OCI-LY7 (cell line): ENCODE measurements at regions not wholly inside any gene's neighbourhood (a gene's known extent, or its start where the extent isn't known, plus 50 kb on each side); places are given as distances from the start of the nearest gene placed in this dataset.

ENCODE experiments used
- BruUV-seq: library from RNA; stranded (reverse); fragments of 400-500 nt; replicated peaks from 2 replicates; lab custom pipeline; 2021; lab: Mats Ljungman, UMichigan
- CTCF ChIA-PET: fragments of 300-600 bp; sonication (Branson Sonifier 250); formaldehyde crosslinking; loops from one replicate; lab custom pipeline; 2022; ENCODE audit warnings: antibody characterized with exemption; ENCODE audit not compliant: unreplicated experiment; lab: Charles Lee
- POLR2A ChIA-PET: fragments of 300-600 bp; sonication (Branson Sonifier 250); formaldehyde crosslinking; loops from one replicate; lab custom pipeline; 2022; ENCODE audit warnings: antibody characterized with exemption; lab: Charles Lee
- DNase-seq: peaks from one replicate; pipeline ENCODE4 v3.0.0-alpha.2; 2015; ENCODE audit warnings: low spot score
- H2AFZ ChIP-seq: fragments of 200-600 bp; sonication (generic), shearing (Covaris generic); 2 replicates; pipeline ENCODE4 v1.6.1; 2014; ENCODE audit warnings: mild to moderate bottlenecking, antibody characterized with exemption, low read length, moderate library complexity
- H3K27ac ChIP-seq: fragments of 200-600 bp; sonication (generic); 2 replicates; pipeline ENCODE4 v1.5.1; 2014; ENCODE audit warnings: mixed run types, low read depth, mild to moderate bottlenecking, moderate library complexity, low read length, inconsistent platforms; ENCODE audit not compliant: poor library complexity, severe bottlenecking
- H3K36me3 ChIP-seq: fragments of 200-600 bp; sonication (generic); 2 replicates; pipeline ENCODE4 v1.6.1; 2014; ENCODE audit warnings: mild to moderate bottlenecking, antibody characterized with exemption, low read length, moderate library complexity, mixed read lengths; ENCODE audit not compliant: insufficient read depth
- H3K4me1 ChIP-seq: fragments of 200-600 bp; sonication (generic); 2 replicates; pipeline ENCODE4 v1.5.1; 2014; ENCODE audit warnings: mild to moderate bottlenecking, low read length; ENCODE audit not compliant: insufficient read depth, poor library complexity, severe bottlenecking
- H3K4me2 ChIP-seq: fragments of 200-600 bp; sonication (generic); 2 replicates; pipeline ENCODE4 v1.6.1; 2014; ENCODE audit warnings: mild to moderate bottlenecking, low read length
- H3K4me3 ChIP-seq: fragments of 200-600 bp; sonication (generic); 2 replicates; pipeline ENCODE4 v1.5.1; 2014; ENCODE audit warnings: mild to moderate bottlenecking, low read depth, low read length; ENCODE audit not compliant: poor library complexity, severe bottlenecking
- H3K79me2 ChIP-seq: fragments of 200-600 bp; sonication (generic); 2 replicates; pipeline ENCODE4 v1.6.1; 2016; ENCODE audit warnings: low read depth, mild to moderate bottlenecking, low read length, moderate library complexity, mixed read lengths; ENCODE audit not compliant: insufficient read depth
- H3K9me2 ChIP-seq: fragments of 200-600 bp; sonication (generic); 2 replicates; pipeline ENCODE4 v1.6.1; 2016; ENCODE audit warnings: mild to moderate bottlenecking, low read length, mixed read lengths; ENCODE audit not compliant: insufficient read depth
- H3K9me3 ChIP-seq: fragments of 200-600 bp; sonication (generic); 2 replicates; pipeline ENCODE4 v1.6.1; 2014; ENCODE audit warnings: mild to moderate bottlenecking, mixed run types, low read length, mixed read lengths
- H4K20me1 ChIP-seq: fragments of 200-600 bp; sonication (generic); 2 replicates; pipeline ENCODE4 v1.6.1; 2014; ENCODE audit warnings: mild to moderate bottlenecking, antibody characterized with exemption, low read length, moderate library complexity, mixed read lengths; ENCODE audit not compliant: insufficient read depth
- EZH2phosphoT487 ChIP-seq: fragments of 200-600 bp; sonication (generic); IDR thresholded peaks from 2 replicates; pipeline ENCODE4 v1.6.1; 2018; ENCODE audit warnings: low read depth, borderline replicate concordance, mild to moderate bottlenecking, mixed run types, antibody characterized with exemption, low read length, moderate library complexity, mixed read lengths
- intact Hi-C: fragments of 100-400 bp; cut with micrococcal nuclease; formaldehyde crosslinking; loops from one replicate; pipeline ENCODE4 v1.10.0; 2022; ENCODE audit not compliant: unreplicated experiment
- TF ChIP-seq, protein P1 (sequence below): fragments of 200-600 bp; sonication (generic); conservative IDR thresholded peaks from 2 replicates; pipeline ENCODE4 v1.5.1; 2014; ENCODE audit warnings: mild to moderate bottlenecking, antibody characterized with exemption, low read length, moderate library complexity, mixed read lengths

DNA sequence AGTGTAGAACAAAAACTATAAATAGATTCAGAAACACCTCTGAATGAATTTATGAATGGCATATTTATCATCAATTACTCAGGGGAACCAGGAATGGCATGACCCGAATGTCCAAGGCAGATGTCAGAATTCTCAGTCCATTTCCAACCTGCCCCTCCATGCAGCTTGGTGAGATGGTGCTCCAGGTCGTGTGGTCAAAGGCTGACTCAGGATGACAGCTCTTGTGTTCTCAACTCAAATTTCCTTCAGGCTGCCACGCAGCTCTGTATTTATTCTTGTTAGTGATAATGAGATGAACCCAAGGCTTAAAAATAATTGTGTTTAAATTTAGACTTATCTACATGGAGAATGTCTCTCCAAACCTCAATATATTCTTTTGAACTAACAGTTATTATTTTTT lies 146.9 kb downstream of the METTL4 start:
- no peaks in the 10 kb centered on the region for H3K36me3 ChIP-seq
- BruUV-seq = no TSS peak
- H3K27ac ChIP-seq = no peak overlapping the region
- peaks cover 7% of the 10 kb centered on the region for H3K4me1 ChIP-seq
- no peak overlapping the region for H3K4me2 ChIP-seq
- H3K9me2 ChIP-seq = no peaks in the 10 kb centered on the region
- H4K20me1 ChIP-seq = no peaks in the 10 kb centered on the region
- no peak for DNase-seq
- POLR2A ChIA-PET = interaction anchor here (0.6 to 0.9 kb wide), 3 partner anchors 11 to 571 kb away, joined by 3 read pairs; no protein-coding TSS in a partner anchor
- no peak overlapping the region for H2AFZ ChIP-seq
- H3K4me3 ChIP-seq = no peak overlapping the region
- no peaks in the 10 kb centered on the region; the same call in 1 of the 2 replicates for H3K9me3 ChIP-seq
- TF ChIP-seq EZH2phosphoT487 = no peak
- TF ChIP-seq, protein P1, sequence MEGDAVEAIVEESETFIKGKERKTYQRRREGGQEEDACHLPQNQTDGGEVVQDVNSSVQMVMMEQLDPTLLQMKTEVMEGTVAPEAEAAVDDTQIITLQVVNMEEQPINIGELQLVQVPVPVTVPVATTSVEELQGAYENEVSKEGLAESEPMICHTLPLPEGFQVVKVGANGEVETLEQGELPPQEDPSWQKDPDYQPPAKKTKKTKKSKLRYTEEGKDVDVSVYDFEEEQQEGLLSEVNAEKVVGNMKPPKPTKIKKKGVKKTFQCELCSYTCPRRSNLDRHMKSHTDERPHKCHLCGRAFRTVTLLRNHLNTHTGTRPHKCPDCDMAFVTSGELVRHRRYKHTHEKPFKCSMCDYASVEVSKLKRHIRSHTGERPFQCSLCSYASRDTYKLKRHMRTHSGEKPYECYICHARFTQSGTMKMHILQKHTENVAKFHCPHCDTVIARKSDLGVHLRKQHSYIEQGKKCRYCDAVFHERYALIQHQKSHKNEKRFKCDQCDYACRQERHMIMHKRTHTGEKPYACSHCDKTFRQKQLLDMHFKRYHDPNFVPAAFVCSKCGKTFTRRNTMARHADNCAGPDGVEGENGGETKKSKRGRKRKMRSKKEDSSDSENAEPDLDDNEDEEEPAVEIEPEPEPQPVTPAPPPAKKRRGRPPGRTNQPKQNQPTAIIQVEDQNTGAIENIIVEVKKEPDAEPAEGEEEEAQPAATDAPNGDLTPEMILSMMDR = no peak
- intact Hi-C loops = no loop called here
- CTCF ChIA-PET = no interaction called here
- no peaks in the 10 kb centered on the region for H3K79me2 ChIP-seq

DNA sequence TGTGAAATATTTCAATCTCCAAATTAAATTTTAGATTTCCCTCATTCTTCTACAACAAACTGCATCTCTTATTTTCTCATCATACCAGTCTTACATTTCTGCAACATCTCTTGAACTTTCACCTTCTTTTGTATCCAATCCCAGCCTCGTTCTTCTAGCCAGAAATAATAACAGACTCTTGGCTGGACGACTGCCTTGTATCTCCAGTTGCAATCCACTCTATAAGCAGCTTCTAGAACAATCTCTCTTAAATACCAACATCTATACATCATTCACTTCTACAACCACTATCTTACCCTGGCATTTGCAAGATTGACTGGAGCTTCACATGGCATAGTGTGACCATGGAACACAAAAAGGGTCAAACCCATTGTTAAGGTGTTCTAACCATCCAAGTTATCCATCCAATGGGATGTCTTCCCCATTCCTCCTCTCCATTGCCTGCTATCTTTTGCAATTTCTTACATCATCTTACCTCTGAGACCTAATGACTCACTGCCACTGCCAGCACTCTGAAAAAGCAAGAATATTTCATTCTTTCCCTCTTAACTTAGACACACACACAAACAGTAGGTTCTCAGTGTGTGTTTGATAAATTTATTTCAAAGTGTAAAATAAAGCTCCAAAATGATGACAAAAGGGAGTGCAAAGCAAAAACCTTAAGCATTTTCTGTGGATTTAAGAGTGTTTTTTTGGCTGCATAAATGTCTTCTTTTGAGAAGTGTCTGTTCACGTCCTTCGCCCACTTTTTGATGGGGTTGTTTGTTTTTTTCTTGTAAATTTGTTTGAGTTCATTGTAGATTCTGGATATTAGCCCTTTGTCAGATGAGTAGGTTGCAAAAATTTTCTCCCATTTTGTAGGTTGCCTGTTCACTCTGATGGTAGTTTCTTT lies 145.6 kb downstream of the METTL4 start:
- CTCF ChIA-PET = no interaction called here

More for the DNA sequence above, 145.6 kb downstream of the METTL4 start:
- DNase-seq = no peak
- Histone ChIP-seq H3K4me3 (no peak overlapping the region), H3K4me1 (no peaks in the 10 kb centered on the region), H3K9me2 (no peaks in the 10 kb centered on the region), H2AFZ (no peak overlapping the region), H4K20me1 (no peaks in the 10 kb centered on the region), H3K36me3 (no peaks in the 10 kb centered on the region; the same call in 1 of the 2 replicates), H3K9me3 (peaks cover 8% of the 10 kb centered on the region; the same call in 1 of the 2 replicates), H3K4me2 (no peak overlapping the region), H3K27ac (no peak overlapping the region), H3K79me2 (no peaks in the 10 kb centered on the region)
- no peak for TF ChIP-seq EZH2phosphoT487
- TF ChIP-seq, protein P1 = no peak
- POLR2A ChIA-PET = interaction anchor here (0.8 kb wide), 1 partner anchor 17 kb away, joined by 3 read pairs; no protein-coding TSS in a partner anchor
- no TSS peak for BruUV-seq
- intact Hi-C loops = no loop called here
